ENCODE measurements at regions not wholly inside any gene's neighbourhood (a gene's known extent, or its start where the extent isn't known, plus 50 kb on each side); places are given as distances from the start of the nearest gene placed in this dataset.
A peak's percentile ranks its signal among the peaks of the same experiment; 100 is the strongest.

GRCh38 chr12:66066137-66066928, 64.2 kb downstream of the LLPH start:
- H3K9me3 Mint-ChIP-seq = no peaks in the 10 kb centered on the region
- H3K27me3 Mint-ChIP-seq (ENCODE audit: insufficient read depth) = no peaks in the 10 kb centered on the region; the same call in 1 of the 2 replicates
- no peak overlapping the region for H3K4me3 Mint-ChIP-seq
- H3K27ac Mint-ChIP-seq = no peak overlapping the region; the same call in 1 of the 2 replicates
- TF ChIP-seq CTCF (IDR thresholded peaks at IDR 0.05) = 0 out of 2 replicates have a peak, but pooled peaks have one; percentile 13
- H3K36me3 Mint-ChIP-seq (ENCODE audit: low read depth) = no peaks in the 10 kb centered on the region
- DNase-seq = no peak
- peaks cover 59% of the 10 kb centered on the region for H3K4me1 Mint-ChIP-seq (ENCODE audit: low read depth)

GRCh38 chr12:66065641-66066136, 64.9 kb downstream of the LLPH start:
- no peak for DNase-seq

DNA sequence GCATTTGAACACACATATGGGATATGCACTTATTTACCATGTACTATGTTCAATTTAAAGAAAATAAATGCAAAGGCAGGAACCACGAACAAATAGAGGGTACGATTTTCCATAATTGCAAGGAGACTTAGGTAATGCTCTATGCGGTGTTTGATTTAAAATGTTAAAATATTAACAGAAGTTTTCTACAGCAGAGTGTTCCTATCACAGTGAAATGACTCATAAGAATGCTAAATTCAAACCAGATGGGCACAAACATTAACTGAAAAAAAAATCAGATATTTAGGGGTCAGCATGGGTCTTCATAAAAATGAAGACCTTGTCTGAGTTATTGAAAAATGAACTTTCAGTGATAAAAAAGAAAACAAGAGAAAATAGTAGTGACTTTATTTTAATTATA, 65.4 kb downstream of the LLPH start:
- no peak for DNase-seq
- no peak for TF ChIP-seq CTCF (IDR thresholded peaks at IDR 0.05)
- H3K36me3 Mint-ChIP-seq (ENCODE audit: low read depth) = no peaks in the 10 kb centered on the region
- peak overlapping the region; percentile 3; the same call in 1 of the 2 replicates for H3K4me3 Mint-ChIP-seq
- H3K27ac Mint-ChIP-seq = peak overlapping the region; percentile 1; the same call in 1 of the 2 replicates
- no peaks in the 10 kb centered on the region for H3K9me3 Mint-ChIP-seq
- H3K27me3 Mint-ChIP-seq (ENCODE audit: insufficient read depth) = no peaks in the 10 kb centered on the region
- peaks cover 67% of the 10 kb centered on the region for H3K4me1 Mint-ChIP-seq (ENCODE audit: low read depth)

More at GRCh38 chr12:66065641-66066136, 64.9 kb downstream of the LLPH start:
- H3K4me1 Mint-ChIP-seq (ENCODE audit: low read depth) = peaks cover 62% of the 10 kb centered on the region
- no peak overlapping the region; the same call in 1 of the 2 replicates for H3K27ac Mint-ChIP-seq
- no peaks in the 10 kb centered on the region for H3K9me3 Mint-ChIP-seq
- no peaks in the 10 kb centered on the region; the same call in 1 of the 2 replicates for H3K27me3 Mint-ChIP-seq (ENCODE audit: insufficient read depth)
- H3K4me3 Mint-ChIP-seq = no peak overlapping the region
- TF ChIP-seq CTCF (IDR thresholded peaks at IDR 0.05) = no peak
- H3K36me3 Mint-ChIP-seq (ENCODE audit: low read depth) = no peaks in the 10 kb centered on the region

- DNase-seq = no peak
- Mint-ChIP-seq H3K4me3 (no peak overlapping the region), H3K4me1 (ENCODE audit: low read depth) (peaks cover 68% of the 10 kb centered on the region), H3K9me3 (no peaks in the 10 kb centered on the region), H3K27me3 (ENCODE audit: insufficient read depth) (no peaks in the 10 kb centered on the region), H3K36me3 (ENCODE audit: low read depth) (no peaks in the 10 kb centered on the region), H3K27ac (no peak overlapping the region)
- no peak for TF ChIP-seq CTCF (IDR thresholded peaks at IDR 0.05)
These were observed 66.6 kb downstream of the LLPH start for GRCh38 chr12:66063916-66064315.

GRCh38 chr12:66062290-66062625, 68.3 kb downstream of the LLPH start:
- Mint-ChIP-seq H3K27me3 (ENCODE audit: insufficient read depth) (no peaks in the 10 kb centered on the region), H3K9me3 (no peaks in the 10 kb centered on the region), H3K27ac (peak overlapping the region; percentile 47), H3K4me1 (ENCODE audit: low read depth) (peaks cover 66% of the 10 kb centered on the region), H3K4me3 (peak overlapping the region; percentile 15; the same call in 1 of the 2 replicates), H3K36me3 (ENCODE audit: low read depth) (no peaks in the 10 kb centered on the region)
- no peak for TF ChIP-seq CTCF (IDR thresholded peaks at IDR 0.05)
- peak; percentile 36 for DNase-seq
